ENCODE measurements at regions not wholly inside any gene's neighbourhood (a gene's known extent, or its start where the extent isn't known, plus 50 kb on each side); places are given as distances from the start of the nearest gene placed in this dataset.

GRCh38 chr16:7853197-7853596 is 520.6 kb downstream of the RBFOX1 start:
- no peak overlapping the region for H3K27ac ChIP-seq (ENCODE audit: control insufficient read depth, insufficient read depth, low read length)
- no peaks in the 10 kb centered on the region for H3K79me2 ChIP-seq (ENCODE audit: control insufficient read depth, insufficient read depth, low read length)
- FAIRE-seq (no peak), DNase-seq (ENCODE audit: low read depth, low spot score) (no peak)
- no peaks in the 10 kb centered on the region for H4K20me1 ChIP-seq (ENCODE audit: control insufficient read depth, extremely low read depth, insufficient read depth, low read length)
- H3K36me3 ChIP-seq (ENCODE audit: control insufficient read depth in 2 of 2, extremely low read depth in 1 of 2, insufficient read depth in 2 of 2, low read length in 2 of 2), result no peaks in the 10 kb centered on the region
- no peak overlapping the region for H3K4me2 ChIP-seq (ENCODE audit: control insufficient read depth, extremely low read depth, insufficient read depth, low read depth, low read length)
- dilution Hi-C loops (cut with MboI; ENCODE audit: extremely low pct_ligation_motif_present, low sequenced_read_pairs), result no loop called here
- H3K27me3 ChIP-seq (ENCODE audit: control insufficient read depth, extremely low read depth, insufficient read depth, low read length), result no peaks in the 10 kb centered on the region
- TF ChIP-seq EZH2 (IDR thresholded peaks at IDR 0.05; ENCODE audit: low read length) (no peak), CTCF (optimal IDR thresholded peaks at IDR 0.05 in 1 of 3, IDR thresholded peaks at IDR 0.05 in 1 of 3, conservative IDR thresholded peaks at IDR 0.05 in 1 of 3; ENCODE audit: extremely low read depth in 1 of 3, insufficient read depth in 2 of 3, low read length in 3 of 3) (no peak)
- H3K9me1 ChIP-seq (ENCODE audit: control insufficient read depth, extremely low read depth, insufficient read depth, low read length), result no peaks in the 10 kb centered on the region
- no peak overlapping the region for H2AFZ ChIP-seq (ENCODE audit: control insufficient read depth, low read length)
- H3K4me3 ChIP-seq (ENCODE audit: control insufficient read depth in 2 of 3, extremely low read depth in 1 of 3, insufficient read depth in 2 of 3, low read depth in 1 of 3, low read length in 3 of 3), result no peak overlapping the region
- H3K4me1 ChIP-seq (ENCODE audit: control insufficient read depth, extremely low read depth, insufficient read depth, low read length), result no peaks in the 10 kb centered on the region
- no peak overlapping the region for H3K9ac ChIP-seq (ENCODE audit: control insufficient read depth, extremely low read depth, insufficient read depth, low read length)
- no peaks in the 10 kb centered on the region for H3K9me3 ChIP-seq (ENCODE audit: control insufficient read depth, low read depth, low read length)

- Histone ChIP-seq H3K27me3 (ENCODE audit: control insufficient read depth, extremely low read depth, insufficient read depth, low read length) (no peaks in the 10 kb centered on the region), H2AFZ (ENCODE audit: control insufficient read depth, low read length) (no peak overlapping the region), H3K4me1 (ENCODE audit: control insufficient read depth, extremely low read depth, insufficient read depth, low read length) (no peaks in the 10 kb centered on the region), H3K9ac (ENCODE audit: control insufficient read depth, extremely low read depth, insufficient read depth, low read length) (no peak overlapping the region), H4K20me1 (ENCODE audit: control insufficient read depth, extremely low read depth, insufficient read depth, low read length) (no peaks in the 10 kb centered on the region), H3K9me1 (ENCODE audit: control insufficient read depth, extremely low read depth, insufficient read depth, low read length) (no peaks in the 10 kb centered on the region), H3K4me2 (ENCODE audit: control insufficient read depth, extremely low read depth, insufficient read depth, low read depth, low read length) (no peak overlapping the region), H3K9me3 (ENCODE audit: control insufficient read depth, low read depth, low read length) (no peaks in the 10 kb centered on the region), H3K36me3 (ENCODE audit: control insufficient read depth in 2 of 2, extremely low read depth in 1 of 2, insufficient read depth in 2 of 2, low read length in 2 of 2) (no peaks in the 10 kb centered on the region), H3K79me2 (ENCODE audit: control insufficient read depth, insufficient read depth, low read length) (no peaks in the 10 kb centered on the region), H3K27ac (ENCODE audit: control insufficient read depth, insufficient read depth, low read length) (no peak overlapping the region), H3K4me3 (ENCODE audit: control insufficient read depth in 2 of 3, extremely low read depth in 1 of 3, insufficient read depth in 2 of 3, low read depth in 1 of 3, low read length in 3 of 3) (no peak overlapping the region)
- no peak for FAIRE-seq
- TF ChIP-seq CTCF (optimal IDR thresholded peaks at IDR 0.05 in 1 of 3, IDR thresholded peaks at IDR 0.05 in 1 of 3, conservative IDR thresholded peaks at IDR 0.05 in 1 of 3; ENCODE audit: extremely low read depth in 1 of 3, insufficient read depth in 2 of 3, low read length in 3 of 3) (no peak), EZH2 (IDR thresholded peaks at IDR 0.05; ENCODE audit: low read length) (no peak)
- no peak for DNase-seq (ENCODE audit: low read depth, low spot score)
- dilution Hi-C loops (cut with MboI; ENCODE audit: extremely low pct_ligation_motif_present, low sequenced_read_pairs), result no loop called here
Measured at GRCh38 chr16:7849841-7850240, 517.2 kb downstream of the RBFOX1 start.
